ENCODE measurements at regions not wholly inside any gene's neighbourhood (a gene's known extent, or its start where the extent isn't known, plus 50 kb on each side); places are given as distances from the start of the nearest gene placed in this dataset.

- intact Hi-C loops (cut with micrococcal nuclease), result no loop called here
- DNase-seq, result no peak
- H3K4me1 Mint-ChIP-seq (ENCODE audit: low read depth), result no peaks in the 10 kb centered on the region
- no peak overlapping the region for H3K4me3 Mint-ChIP-seq
- no peaks in the 10 kb centered on the region for H3K36me3 Mint-ChIP-seq (ENCODE audit: low read depth)
- CTCF ChIA-PET, result no interaction called here
- H3K9me3 Mint-ChIP-seq, result peaks cover 3% of the 10 kb centered on the region
- H3K27me3 Mint-ChIP-seq (ENCODE audit: low read depth), result no peaks in the 10 kb centered on the region
- no peak overlapping the region for H3K27ac Mint-ChIP-seq
Measured at GRCh38 chr2:17085546-17086202, 420.0 kb upstream of the CYRIA start.

DNA sequence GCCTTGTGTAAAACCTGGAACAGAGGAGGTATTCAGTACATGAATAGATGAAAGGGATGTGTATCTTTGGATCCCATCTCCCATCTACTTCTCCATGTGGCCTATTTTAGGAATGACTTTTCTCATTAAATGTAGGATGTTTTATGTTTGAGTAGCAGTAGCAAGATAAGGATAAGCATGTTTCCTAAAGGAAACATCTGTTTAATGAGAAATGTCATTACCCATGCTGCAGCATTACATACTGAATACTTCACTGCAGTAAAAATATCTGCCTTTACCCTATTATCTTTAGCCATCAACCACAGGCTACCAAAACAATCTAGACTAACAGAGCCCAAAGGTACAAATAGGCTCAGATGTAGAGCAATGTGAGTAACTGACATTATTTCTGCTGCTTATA, 419.2 kb upstream of the CYRIA start:
- CTCF ChIA-PET, result no interaction called here
- H3K4me3 Mint-ChIP-seq, result no peak overlapping the region
- no peaks in the 10 kb centered on the region for H3K27me3 Mint-ChIP-seq (ENCODE audit: low read depth)
- H3K9me3 Mint-ChIP-seq, result peaks cover 8% of the 10 kb centered on the region
- no peak for DNase-seq
- intact Hi-C loops (cut with micrococcal nuclease), result no loop called here
- no peaks in the 10 kb centered on the region for H3K36me3 Mint-ChIP-seq (ENCODE audit: low read depth)
- no peaks in the 10 kb centered on the region for H3K4me1 Mint-ChIP-seq (ENCODE audit: low read depth)
- no peak overlapping the region for H3K27ac Mint-ChIP-seq

GRCh38 chr2:17083902-17084301, 418.3 kb upstream of the CYRIA start:
- CTCF ChIA-PET, result no interaction called here
- no peaks in the 10 kb centered on the region for H3K27me3 Mint-ChIP-seq (ENCODE audit: low read depth)
- no peaks in the 10 kb centered on the region for H3K4me1 Mint-ChIP-seq (ENCODE audit: low read depth)
- no peak overlapping the region for H3K4me3 Mint-ChIP-seq
- H3K9me3 Mint-ChIP-seq, result peaks cover 13% of the 10 kb centered on the region
- intact Hi-C loops (cut with micrococcal nuclease), result no loop called here
- H3K36me3 Mint-ChIP-seq (ENCODE audit: low read depth), result no peaks in the 10 kb centered on the region
- H3K27ac Mint-ChIP-seq, result no peak overlapping the region
- no peak for DNase-seq

GRCh38 chr2:17079262-17079661, 413.6 kb upstream of the CYRIA start:
- Mint-ChIP-seq H3K4me3 (no peak overlapping the region), H3K27ac (no peak overlapping the region), H3K9me3 (peaks cover 17% of the 10 kb centered on the region), H3K4me1 (ENCODE audit: low read depth) (no peaks in the 10 kb centered on the region), H3K27me3 (ENCODE audit: low read depth) (no peaks in the 10 kb centered on the region), H3K36me3 (ENCODE audit: low read depth) (no peaks in the 10 kb centered on the region)
- CTCF ChIA-PET, result no interaction called here
- DNase-seq, result no peak
- intact Hi-C loops (cut with micrococcal nuclease), result no loop called here

GRCh38 chr2:17076533-17076932, 410.9 kb upstream of the CYRIA start:
- no peaks in the 10 kb centered on the region for H3K4me1 Mint-ChIP-seq (ENCODE audit: low read depth)
- H3K4me3 Mint-ChIP-seq, result no peak overlapping the region

GRCh38 chr2:17070711-17071110, 405.1 kb upstream of the CYRIA start:
- Mint-ChIP-seq H3K4me1 (ENCODE audit: low read depth) (no peaks in the 10 kb centered on the region), H3K27me3 (ENCODE audit: low read depth) (no peaks in the 10 kb centered on the region), H3K4me3 (no peak overlapping the region), H3K36me3 (ENCODE audit: low read depth) (no peaks in the 10 kb centered on the region), H3K9me3 (peaks cover 10% of the 10 kb centered on the region), H3K27ac (no peak overlapping the region)
- DNase-seq, result no peak
- CTCF ChIA-PET, result no interaction called here
- intact Hi-C loops (cut with micrococcal nuclease), result no loop called here

More at GRCh38 chr2:17076533-17076932, 410.9 kb upstream of the CYRIA start:
- H3K9me3 Mint-ChIP-seq, result peaks cover 19% of the 10 kb centered on the region
- CTCF ChIA-PET, result no interaction called here
- no peak for DNase-seq
- no peak overlapping the region for H3K27ac Mint-ChIP-seq
- intact Hi-C loops (cut with micrococcal nuclease), result no loop called here
- H3K36me3 Mint-ChIP-seq (ENCODE audit: low read depth), result no peaks in the 10 kb centered on the region
- H3K27me3 Mint-ChIP-seq (ENCODE audit: low read depth), result no peaks in the 10 kb centered on the region

- no peak for DNase-seq
- CTCF ChIA-PET, result no interaction called here
- intact Hi-C loops (cut with micrococcal nuclease), result no loop called here
- no peaks in the 10 kb centered on the region for H3K36me3 Mint-ChIP-seq (ENCODE audit: low read depth)
- H3K4me1 Mint-ChIP-seq (ENCODE audit: low read depth), result no peaks in the 10 kb centered on the region
- no peak overlapping the region for H3K27ac Mint-ChIP-seq
- H3K4me3 Mint-ChIP-seq, result no peak overlapping the region
- peaks cover 10% of the 10 kb centered on the region for H3K9me3 Mint-ChIP-seq
- no peaks in the 10 kb centered on the region for H3K27me3 Mint-ChIP-seq (ENCODE audit: low read depth)
Measured at GRCh38 chr2:17069564-17069963, 403.9 kb upstream of the CYRIA start.

- CTCF ChIA-PET, result interaction anchor here (0.6 kb wide), 1 partner anchor 72 kb away, joined by 3 read pairs; no protein-coding TSS in a partner anchor
- Mint-ChIP-seq H3K9me3 (peaks cover 8% of the 10 kb centered on the region), H3K4me3 (no peak overlapping the region)
Measured at GRCh38 chr2:17068021-17068420, 402.4 kb upstream of the CYRIA start.

DNA sequence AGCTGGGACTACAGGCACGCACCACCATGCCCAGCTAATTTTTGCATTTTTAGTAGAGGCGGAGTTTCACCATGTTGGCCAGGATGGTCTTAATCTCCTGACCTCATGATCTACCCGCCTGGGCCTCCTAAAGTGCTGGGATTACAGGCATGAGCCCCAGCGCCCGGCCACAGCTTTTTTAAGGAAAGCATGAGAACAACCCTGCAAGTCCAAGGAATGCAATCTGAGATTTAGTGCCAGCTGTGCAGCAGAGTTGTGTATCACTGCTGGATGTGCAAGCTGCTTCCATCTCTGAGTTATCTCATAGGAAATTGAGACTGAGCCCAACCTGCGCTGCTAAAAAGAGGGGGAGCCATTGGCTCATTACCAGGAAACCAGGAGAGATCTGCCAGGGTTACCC, 399.9 kb upstream of the CYRIA start:
- no peaks in the 10 kb centered on the region for H3K27me3 Mint-ChIP-seq (ENCODE audit: low read depth)
- no peaks in the 10 kb centered on the region for H3K4me1 Mint-ChIP-seq (ENCODE audit: low read depth)
- DNase-seq, result no peak
- no peak overlapping the region for H3K27ac Mint-ChIP-seq
- no peaks in the 10 kb centered on the region for H3K36me3 Mint-ChIP-seq (ENCODE audit: low read depth)
- H3K9me3 Mint-ChIP-seq, result peaks cover 6% of the 10 kb centered on the region
- H3K4me3 Mint-ChIP-seq, result no peak overlapping the region
- intact Hi-C loops (cut with micrococcal nuclease), result no loop called here
- CTCF ChIA-PET, result no interaction called here

More at GRCh38 chr2:17068021-17068420, 402.4 kb upstream of the CYRIA start:
- Mint-ChIP-seq H3K27ac (no peak overlapping the region), H3K4me1 (ENCODE audit: low read depth) (no peaks in the 10 kb centered on the region), H3K27me3 (ENCODE audit: low read depth) (no peaks in the 10 kb centered on the region), H3K36me3 (ENCODE audit: low read depth) (no peaks in the 10 kb centered on the region)
- no peak for DNase-seq
- intact Hi-C loops (cut with micrococcal nuclease), result no loop called here

DNA sequence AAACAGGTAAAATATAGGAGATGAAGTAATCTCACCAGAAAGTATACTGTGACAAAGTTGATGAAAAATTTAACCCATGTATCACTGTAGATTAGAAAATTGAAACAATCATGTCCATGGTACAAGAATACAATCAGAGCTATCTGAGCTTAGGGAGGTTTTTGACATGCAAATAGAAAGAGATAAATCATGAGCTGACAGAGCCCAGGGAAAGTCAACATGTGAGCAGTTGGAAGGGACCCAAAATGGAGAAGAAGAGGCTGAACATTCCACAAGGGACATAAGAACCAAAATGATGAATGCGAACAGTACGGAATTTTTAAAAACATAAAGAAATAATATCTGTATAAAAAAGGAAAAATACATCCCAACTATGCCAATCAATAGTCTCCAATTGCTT, 395.4 kb upstream of the CYRIA start:
- no peak for DNase-seq
- no peak overlapping the region for H3K27ac Mint-ChIP-seq
- H3K9me3 Mint-ChIP-seq, result peaks cover 2% of the 10 kb centered on the region
- no peak overlapping the region for H3K4me3 Mint-ChIP-seq
- H3K36me3 Mint-ChIP-seq (ENCODE audit: low read depth), result no peaks in the 10 kb centered on the region
- CTCF ChIA-PET, result no interaction called here
- intact Hi-C loops (cut with micrococcal nuclease), result no loop called here
- no peaks in the 10 kb centered on the region for H3K27me3 Mint-ChIP-seq (ENCODE audit: low read depth)
- no peaks in the 10 kb centered on the region for H3K4me1 Mint-ChIP-seq (ENCODE audit: low read depth)

DNA sequence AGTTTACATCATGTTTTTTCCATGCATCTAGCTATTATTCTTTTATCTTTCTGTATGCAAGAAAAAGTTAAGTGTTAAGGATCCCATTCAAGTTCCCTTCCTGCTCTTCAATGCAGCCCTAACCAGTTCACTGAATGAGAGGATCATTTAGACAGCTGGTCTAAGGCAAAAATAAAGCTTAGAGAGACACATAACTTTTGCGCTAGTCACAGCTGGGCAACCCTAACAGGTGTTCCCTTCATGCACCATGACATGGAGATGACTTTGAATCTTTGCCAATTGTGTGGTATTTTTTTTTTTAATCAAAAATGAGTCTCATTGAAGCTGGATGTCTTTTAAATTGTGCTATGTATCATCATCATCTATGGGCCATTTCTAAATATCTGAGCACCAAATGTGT, 393.8 kb upstream of the CYRIA start:
- DNase-seq, result no peak
- Mint-ChIP-seq H3K27ac (no peak overlapping the region), H3K27me3 (ENCODE audit: low read depth) (no peaks in the 10 kb centered on the region), H3K36me3 (ENCODE audit: low read depth) (no peaks in the 10 kb centered on the region), H3K4me1 (ENCODE audit: low read depth) (no peaks in the 10 kb centered on the region), H3K4me3 (no peak overlapping the region), H3K9me3 (peaks cover 2% of the 10 kb centered on the region)
- CTCF ChIA-PET, result interaction anchor here (0.6 kb wide), 1 partner anchor 288 kb away, joined by 4 read pairs; no protein-coding TSS in a partner anchor
- intact Hi-C loops (cut with micrococcal nuclease), result no loop called here

- Mint-ChIP-seq H3K27me3 (ENCODE audit: low read depth) (no peaks in the 10 kb centered on the region), H3K4me3 (no peak overlapping the region), H3K36me3 (ENCODE audit: low read depth) (no peaks in the 10 kb centered on the region), H3K27ac (no peak overlapping the region), H3K9me3 (peaks cover 2% of the 10 kb centered on the region), H3K4me1 (ENCODE audit: low read depth) (no peaks in the 10 kb centered on the region)
- CTCF ChIA-PET, result interaction anchor here (0.6 kb wide), 1 partner anchor 289 kb away, joined by 4 read pairs; no protein-coding TSS in a partner anchor
- intact Hi-C loops (cut with micrococcal nuclease), result no loop called here
- no peak for DNase-seq
Measured at GRCh38 chr2:17058772-17059402, 393.3 kb upstream of the CYRIA start.

All from activated naive CD4-positive, alpha-beta T cell treated with anti-CD3 and anti-CD28 coated beads for 36 hours (primary cell).